ENCODE measurements at regions not wholly inside any gene's neighbourhood (a gene's known extent, or its start where the extent isn't known, plus 50 kb on each side); places are given as distances from the start of the nearest gene placed in this dataset.
A peak's percentile ranks its signal among the peaks of the same experiment; 100 is the strongest.

DNA sequence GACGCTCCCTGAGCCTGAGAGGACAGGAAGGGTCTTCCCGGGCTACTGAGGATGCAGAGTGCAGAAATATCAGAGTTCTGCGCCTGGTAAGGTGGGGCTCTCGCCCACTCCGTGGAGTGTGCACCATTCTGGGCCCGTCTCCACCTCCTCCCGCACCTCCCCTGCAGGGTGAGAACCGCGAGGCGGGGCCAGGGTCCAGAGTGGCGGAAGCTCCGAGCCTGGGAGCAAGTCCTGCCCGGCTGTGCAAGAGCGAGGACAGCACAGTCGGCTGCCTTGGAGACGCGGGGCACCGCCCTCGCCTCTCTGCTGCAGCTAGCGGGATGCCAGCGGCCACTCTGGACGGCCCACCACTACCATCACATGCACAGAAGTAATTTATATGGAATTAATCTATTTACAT, 2304.4 kb downstream of the PCDH9 start:
- TF ChIP-seq, protein P1, sequence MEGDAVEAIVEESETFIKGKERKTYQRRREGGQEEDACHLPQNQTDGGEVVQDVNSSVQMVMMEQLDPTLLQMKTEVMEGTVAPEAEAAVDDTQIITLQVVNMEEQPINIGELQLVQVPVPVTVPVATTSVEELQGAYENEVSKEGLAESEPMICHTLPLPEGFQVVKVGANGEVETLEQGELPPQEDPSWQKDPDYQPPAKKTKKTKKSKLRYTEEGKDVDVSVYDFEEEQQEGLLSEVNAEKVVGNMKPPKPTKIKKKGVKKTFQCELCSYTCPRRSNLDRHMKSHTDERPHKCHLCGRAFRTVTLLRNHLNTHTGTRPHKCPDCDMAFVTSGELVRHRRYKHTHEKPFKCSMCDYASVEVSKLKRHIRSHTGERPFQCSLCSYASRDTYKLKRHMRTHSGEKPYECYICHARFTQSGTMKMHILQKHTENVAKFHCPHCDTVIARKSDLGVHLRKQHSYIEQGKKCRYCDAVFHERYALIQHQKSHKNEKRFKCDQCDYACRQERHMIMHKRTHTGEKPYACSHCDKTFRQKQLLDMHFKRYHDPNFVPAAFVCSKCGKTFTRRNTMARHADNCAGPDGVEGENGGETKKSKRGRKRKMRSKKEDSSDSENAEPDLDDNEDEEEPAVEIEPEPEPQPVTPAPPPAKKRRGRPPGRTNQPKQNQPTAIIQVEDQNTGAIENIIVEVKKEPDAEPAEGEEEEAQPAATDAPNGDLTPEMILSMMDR (IDR thresholded peaks at IDR 0.05; ENCODE audit: poor library complexity) = no peak
- TF ChIP-seq EZH2 (IDR thresholded peaks at IDR 0.05; ENCODE audit: borderline replicate concordance) (no peak), EZH2phosphoT487 (IDR thresholded peaks at IDR 0.05; ENCODE audit: low read depth, severe bottlenecking, unreplicated experiment) (no peak)
- DNase-seq (ENCODE audit: low spot score) = no peak
- no peak overlapping the region for H3K4me3 ChIP-seq
- 95% methylated on average over 22 of the region's 22 CpGs for WGBS (ENCODE audit: low lambda C conversion rate, missing lambda C conversion rate)
- no peaks in the 10 kb centered on the region for H3K27me3 ChIP-seq
- H3K4me2 ChIP-seq = no peak overlapping the region
- no peaks in the 10 kb centered on the region for H3K36me3 ChIP-seq (replicated peaks; ENCODE audit: insufficient read depth, low read depth)
- no peak overlapping the region for H2AFZ ChIP-seq
- H3K79me2 ChIP-seq = no peaks in the 10 kb centered on the region
- H3K27ac ChIP-seq = no peak overlapping the region
- H3K4me1 ChIP-seq (ENCODE audit: insufficient read depth) = no peaks in the 10 kb centered on the region
- no peaks in the 10 kb centered on the region for H3K9me3 ChIP-seq (ENCODE audit: low read depth)
- no peaks in the 10 kb centered on the region for H3K9me2 ChIP-seq (replicated peaks; ENCODE audit: insufficient read depth)
- H4K20me1 ChIP-seq (ENCODE audit: insufficient read depth, poor library complexity, severe bottlenecking) = no peaks in the 10 kb centered on the region

DNA sequence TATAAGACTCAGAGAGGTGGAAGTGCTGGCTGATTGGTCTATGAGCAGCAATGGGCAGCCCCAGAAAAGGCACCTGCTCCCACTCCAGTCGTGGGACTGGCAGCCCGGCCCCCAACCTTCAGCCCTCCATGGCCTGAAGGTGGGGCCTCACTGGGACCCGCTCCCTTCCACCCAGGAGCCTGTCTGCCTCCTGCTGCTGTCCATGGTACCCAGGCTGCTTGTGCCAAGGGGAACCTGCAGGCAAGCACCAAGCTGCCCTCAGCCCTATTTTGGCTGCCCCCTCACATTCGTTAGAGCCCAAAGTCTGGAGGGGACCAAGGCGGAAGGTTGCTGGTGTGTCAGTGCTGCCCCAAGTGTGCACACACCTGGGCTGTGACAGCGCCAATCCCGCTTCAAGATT, 2304.9 kb downstream of the PCDH9 start:
- WGBS (ENCODE audit: low lambda C conversion rate, missing lambda C conversion rate) = 70% methylated on average over 7 of the region's 7 CpGs

DNA sequence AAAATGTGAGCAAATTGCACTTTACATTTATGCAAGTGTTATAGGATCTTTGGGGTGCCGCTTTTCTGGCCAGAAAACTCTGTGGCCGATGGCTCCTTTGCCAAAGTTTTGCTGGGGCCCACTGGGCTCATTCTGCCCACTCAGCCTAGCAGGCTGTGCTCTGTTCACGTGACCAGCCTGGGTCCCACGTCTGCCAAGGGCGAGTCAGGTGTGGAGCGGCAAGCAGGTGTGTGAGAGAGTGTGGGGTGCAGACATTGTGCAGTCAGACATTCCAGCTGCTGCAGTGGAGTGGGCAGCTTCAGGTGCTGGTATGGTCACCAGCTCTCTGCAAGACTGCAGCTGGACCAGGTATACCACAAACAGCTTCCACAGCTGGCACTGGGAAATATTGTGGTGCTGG, 2305.7 kb downstream of the PCDH9 start:
- Histone ChIP-seq H3K4me2 (no peak overlapping the region), H3K9me3 (ENCODE audit: low read depth) (no peaks in the 10 kb centered on the region), H3K27ac (no peak overlapping the region), H3K79me2 (no peaks in the 10 kb centered on the region), H3K27me3 (no peaks in the 10 kb centered on the region), H2AFZ (no peak overlapping the region), H3K4me1 (ENCODE audit: insufficient read depth) (no peaks in the 10 kb centered on the region), H3K9me2 (replicated peaks; ENCODE audit: insufficient read depth) (no peaks in the 10 kb centered on the region), H3K36me3 (replicated peaks; ENCODE audit: insufficient read depth, low read depth) (no peaks in the 10 kb centered on the region), H4K20me1 (ENCODE audit: insufficient read depth, poor library complexity, severe bottlenecking) (no peaks in the 10 kb centered on the region), H3K4me3 (no peak overlapping the region)
- WGBS (ENCODE audit: low lambda C conversion rate, missing lambda C conversion rate) = 85% methylated on average over 6 of the region's 6 CpGs
- no peak for TF ChIP-seq EZH2phosphoT487 (IDR thresholded peaks at IDR 0.05; ENCODE audit: low read depth, severe bottlenecking, unreplicated experiment)
- TF ChIP-seq, protein P1 (IDR thresholded peaks at IDR 0.05; ENCODE audit: poor library complexity) = no peak
- TF ChIP-seq EZH2 (IDR thresholded peaks at IDR 0.05; ENCODE audit: borderline replicate concordance) = no peak
- DNase-seq (ENCODE audit: low spot score) = no peak

More for the DNA sequence above, 2304.9 kb downstream of the PCDH9 start:
- TF ChIP-seq EZH2phosphoT487 (IDR thresholded peaks at IDR 0.05; ENCODE audit: low read depth, severe bottlenecking, unreplicated experiment) (no peak), EZH2 (IDR thresholded peaks at IDR 0.05; ENCODE audit: borderline replicate concordance) (no peak)
- TF ChIP-seq, protein P1 (IDR thresholded peaks at IDR 0.05; ENCODE audit: poor library complexity) = no peak
- H3K4me1 ChIP-seq (ENCODE audit: insufficient read depth) = no peaks in the 10 kb centered on the region
- no peaks in the 10 kb centered on the region for H3K9me2 ChIP-seq (replicated peaks; ENCODE audit: insufficient read depth)
- no peaks in the 10 kb centered on the region for H3K9me3 ChIP-seq (ENCODE audit: low read depth)
- no peak overlapping the region for H3K4me2 ChIP-seq
- H3K27me3 ChIP-seq = no peaks in the 10 kb centered on the region
- H2AFZ ChIP-seq = no peak overlapping the region
- H4K20me1 ChIP-seq (ENCODE audit: insufficient read depth, poor library complexity, severe bottlenecking) = no peaks in the 10 kb centered on the region
- no peaks in the 10 kb centered on the region for H3K79me2 ChIP-seq
- no peak overlapping the region for H3K27ac ChIP-seq
- H3K4me3 ChIP-seq = no peak overlapping the region
- H3K36me3 ChIP-seq (replicated peaks; ENCODE audit: insufficient read depth, low read depth) = no peaks in the 10 kb centered on the region
- peak; percentile 43 for DNase-seq (ENCODE audit: low spot score)

DNA sequence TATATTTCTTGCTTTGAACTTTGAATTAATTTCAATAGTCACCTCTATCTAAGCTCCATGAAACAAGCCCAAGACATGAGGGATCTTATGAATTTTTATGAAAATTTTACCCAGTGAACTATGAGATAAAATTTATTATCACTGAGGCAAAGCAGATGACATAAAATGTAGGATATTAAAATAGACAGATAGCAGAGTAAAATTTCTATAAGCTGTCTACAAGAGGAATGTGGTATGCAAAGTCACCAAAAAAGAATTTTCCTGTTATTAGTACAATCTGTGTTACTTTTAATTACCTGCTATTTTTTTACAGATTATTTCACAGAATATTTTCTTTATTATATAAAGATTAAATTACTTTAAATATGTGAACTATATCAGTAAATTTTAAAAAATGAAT, 2312.6 kb downstream of the PCDH9 start:
- no peaks in the 10 kb centered on the region for H3K4me1 ChIP-seq (ENCODE audit: insufficient read depth)
- TF ChIP-seq EZH2phosphoT487 (IDR thresholded peaks at IDR 0.05; ENCODE audit: low read depth, severe bottlenecking, unreplicated experiment) (no peak), EZH2 (IDR thresholded peaks at IDR 0.05; ENCODE audit: borderline replicate concordance) (no peak)
- TF ChIP-seq, protein P1 (IDR thresholded peaks at IDR 0.05; ENCODE audit: poor library complexity) = no peak
- H2AFZ ChIP-seq = no peak overlapping the region
- H3K27ac ChIP-seq = no peak overlapping the region
- no peaks in the 10 kb centered on the region for H3K27me3 ChIP-seq
- H3K36me3 ChIP-seq (replicated peaks; ENCODE audit: insufficient read depth, low read depth) = no peaks in the 10 kb centered on the region
- no peak overlapping the region for H3K4me2 ChIP-seq
- no peaks in the 10 kb centered on the region for H4K20me1 ChIP-seq (ENCODE audit: insufficient read depth, poor library complexity, severe bottlenecking)
- H3K4me3 ChIP-seq = no peak overlapping the region
- no peaks in the 10 kb centered on the region for H3K9me2 ChIP-seq (replicated peaks; ENCODE audit: insufficient read depth)
- no peak for DNase-seq (ENCODE audit: low spot score)
- no peaks in the 10 kb centered on the region for H3K9me3 ChIP-seq (ENCODE audit: low read depth)
- no peaks in the 10 kb centered on the region for H3K79me2 ChIP-seq

Data from hepatocyte (in vitro differentiated cells).